Spleen (tissue), 11 donors: ENCODE measurements at regions not wholly inside any gene's neighbourhood (a gene's known extent, or its start where the extent isn't known, plus 50 kb on each side); places are given as distances from the start of the nearest gene placed in this dataset.

Experiments used
- DNase-seq: peaks from one replicate; pipeline ENCODE4 v3.0.0-alpha.2; 2020
- H3K27ac ChIP-seq, 8 donors: fragments of 200-600 bp; sonication (generic) in 7 of 8; 1 replicate in 4 of 8; 2 replicates in 4 of 8; pipeline versions ENCODE4 v1.5.0 to v1.8.0; 2016 to 2021; ENCODE audit warnings: inconsistent platforms in 4 of 8, mild to moderate bottlenecking in 4 of 8, moderate library complexity in 1 of 8
- H3K27me3 ChIP-seq, 7 donors: fragments of 200-600 bp; sonication (generic) in 6 of 7; replicated peaks in 1 of 7; 1 replicate in 4 of 7; 2 replicates in 3 of 7; pipeline versions ENCODE4 v1.5.0 to v1.8.0; 2016 to 2021; ENCODE audit warnings: inconsistent platforms in 3 of 7, mild to moderate bottlenecking in 1 of 7
- H3K36me3 ChIP-seq, 6 donors: fragments of 200-600 bp; sonication (generic) in 5 of 6; 1 replicate in 4 of 6; 2 replicates in 2 of 6; pipeline versions ENCODE4 v1.5.0 to v1.8.0; 2016 to 2021; ENCODE audit warnings: inconsistent platforms in 2 of 6
- H3K4me1 ChIP-seq, 6 donors: fragments of 200-600 bp; sonication (generic) in 5 of 6; 1 replicate in 3 of 6; 2 replicates in 3 of 6; pipeline versions ENCODE4 v1.5.0 to v1.8.0; 2016 to 2021; ENCODE audit warnings: inconsistent platforms in 3 of 6
- H3K4me3 ChIP-seq, 8 donors: fragments of 200-600 bp; sonication (generic) in 7 of 8; 1 replicate in 4 of 8; 2 replicates in 4 of 8; pipeline versions ENCODE4 v1.5.0 to v1.8.0; 2016 to 2021; ENCODE audit warnings: inconsistent platforms in 4 of 8, mild to moderate bottlenecking in 4 of 8, moderate library complexity in 2 of 8
- H3K9me3 ChIP-seq, 8 donors: fragments of 200-600 bp; sonication (generic) in 7 of 8; 1 replicate in 4 of 8; 2 replicates in 4 of 8; pipeline versions ENCODE4 v1.5.0 to v1.8.0; 2016 to 2021; ENCODE audit warnings: inconsistent platforms in 4 of 8
- CTCF ChIP-seq, 11 experiments: fragments of 200-600 bp in 7 of 11; fragments of 450-650 bp in 4 of 11; sonication (generic) in 4 of 11; IDR thresholded peaks in 8 of 11; conservative IDR thresholded peaks in 3 of 11; 1 replicate in 7 of 11; 2 replicates in 4 of 11; pipeline versions ENCODE4 v1.4.0 to v1.8.0; 2016 to 2021; ENCODE audit warnings: antibody characterized with exemption in 11 of 11, inconsistent platforms in 4 of 11, mild to moderate bottlenecking in 1 of 11
- POLR2A ChIP-seq, 3 donors: fragments of 450-650 bp; IDR thresholded peaks; one replicate each; pipeline ENCODE4 v1.5.1; 2017; ENCODE audit warnings: antibody characterized with exemption in 3 of 3, mild to moderate bottlenecking in 1 of 3
- POLR2AphosphoS5 ChIP-seq, 3 donors: sonication (generic); formaldehyde crosslinking; IDR thresholded peaks; one replicate each; pipeline ENCODE4 v1.5.1; 2017; ENCODE audit warnings: antibody characterized with exemption in 3 of 3
- WGBS, 5 donors: extraction: QIAGEN DNeasy Blood & Tissue Kit in 3 of 5; methylation state at CpG; one replicate each; pipeline versions ENCODE4 v1.1.5 to v1.1.7; 2013 to 2018; 5-methylcytosine and 5-hydroxymethylcytosine counted together
- intact Hi-C: fragments of 100-400 bp; cut with DNase I; formaldehyde crosslinking; loops from one replicate; pipeline ENCODE4 v1.15.0; 2023; ENCODE audit warnings: low total_unique reads
- donor health status: healthy with polysubstance abuse.
- donor health status: DM: no; HTN: no; CAD: no; lungs with moderate emphysema.
- donor health status: DM: no; HTN: no; CAD: no.
- donor health status: Bipolar disorder and iron deficiency.
- donor health status: healthy.
- donor health status: DM: no; HTN: no; CAD: no.
- donor health status: DM: yes; HTN: yes; CAD: no.

- 80 to 91% (median 84%) methylated on average over 7 of the region's 7 CpGs for WGBS, 5 donors
- intact Hi-C loops, result no loop called here
Observed at GRCh38 chr6:40798069-40798770, 211.1 kb upstream of the LRFN2 start.

GRCh38 chr6:40796260-40797221, 209.4 kb upstream of the LRFN2 start:
- no peak for DNase-seq
- no peaks in the 10 kb centered on the region for H3K36me3 ChIP-seq
- H3K9me3 ChIP-seq, result no peaks in the 10 kb centered on the region
- H3K4me1 ChIP-seq, result no peaks in the 10 kb centered on the region
- H3K27me3 ChIP-seq, result no peaks in the 10 kb centered on the region
- no peak overlapping the region for H3K4me3 ChIP-seq
- TF ChIP-seq CTCF (IDR thresholded peaks at IDR 0.05 in 8 of 11, conservative IDR thresholded peaks at IDR 0.05 in 3 of 11), result no peak
- TF ChIP-seq POLR2A (IDR thresholded peaks at IDR 0.05), result no peak
- TF ChIP-seq POLR2AphosphoS5 (IDR thresholded peaks at IDR 0.05), result no peak
- intact Hi-C loops, result no loop called here
- H3K27ac ChIP-seq, result no peak overlapping the region
- 71 to 86% (median 79%) methylated on average over 14 of the region's 14 CpGs for WGBS, 5 donors

More at GRCh38 chr6:40798069-40798770, 211.1 kb upstream of the LRFN2 start:
- Histone ChIP-seq H3K27me3 (no peaks in the 10 kb centered on the region), H3K36me3 (no peaks in the 10 kb centered on the region), H3K9me3 (no peaks in the 10 kb centered on the region), H3K27ac (no peak overlapping the region), H3K4me3 (no peak overlapping the region), H3K4me1 (peaks cover 0 to 9% (median 1%) of the 10 kb centered on the region in 6 donors)
- no peak for TF ChIP-seq POLR2AphosphoS5 (IDR thresholded peaks at IDR 0.05)
- TF ChIP-seq CTCF (IDR thresholded peaks at IDR 0.05 in 8 of 11, conservative IDR thresholded peaks at IDR 0.05 in 3 of 11), result no peak
- no peak for TF ChIP-seq POLR2A (IDR thresholded peaks at IDR 0.05)
- no peak for DNase-seq

GRCh38 chr6:40794586-40794985, 207.4 kb upstream of the LRFN2 start:
- WGBS, 5 donors, result 72 to 86% (median 83%) methylated on average over 2 of the region's 2 CpGs; no CpG with 5 or more reads in 1 of the 5 donors
- intact Hi-C loops, result no loop called here
- Histone ChIP-seq H3K27ac (no peak overlapping the region), H3K9me3 (no peaks in the 10 kb centered on the region), H3K4me1 (peaks cover 0 to 6% (median under 1%) of the 10 kb centered on the region in 6 donors), H3K36me3 (no peaks in the 10 kb centered on the region), H3K4me3 (no peak overlapping the region), H3K27me3 (no peaks in the 10 kb centered on the region)
- DNase-seq, result no peak
- no peak for TF ChIP-seq POLR2AphosphoS5 (IDR thresholded peaks at IDR 0.05)
- TF ChIP-seq CTCF (IDR thresholded peaks at IDR 0.05 in 8 of 11, conservative IDR thresholded peaks at IDR 0.05 in 3 of 11), result no peak
- TF ChIP-seq POLR2A (IDR thresholded peaks at IDR 0.05), result no peak

GRCh38 chr6:40792183-40792582, 205.0 kb upstream of the LRFN2 start:
- no peak for DNase-seq
- H3K4me1 ChIP-seq, result peaks cover 3 to 19% (median 11%) of the 10 kb centered on the region in 6 donors
- H3K9me3 ChIP-seq, result no peaks in the 10 kb centered on the region
- no peak for TF ChIP-seq POLR2A (IDR thresholded peaks at IDR 0.05)
- TF ChIP-seq CTCF (IDR thresholded peaks at IDR 0.05 in 8 of 11, conservative IDR thresholded peaks at IDR 0.05 in 3 of 11), result no peak
- no peak for TF ChIP-seq POLR2AphosphoS5 (IDR thresholded peaks at IDR 0.05)
- H3K27ac ChIP-seq, result no peak overlapping the region
- no peaks in the 10 kb centered on the region for H3K27me3 ChIP-seq
- intact Hi-C loops, result no loop called here
- no peak overlapping the region for H3K4me3 ChIP-seq
- 93 to 98% (median 94%) methylated on average over 2 of the region's 2 CpGs for WGBS, 5 donors
- H3K36me3 ChIP-seq, result no peaks in the 10 kb centered on the region
